DOHH2 (cell line): ENCODE measurements at regions not wholly inside any gene's neighbourhood (a gene's known extent, or its start where the extent isn't known, plus 50 kb on each side); places are given as distances from the start of the nearest gene placed in this dataset.

Experiments
- H3F3A ChIP-seq: fragments of 200-600 bp; sonication (generic), shearing (Covaris generic); 2 replicates; pipeline ENCODE4 v1.6.0; 2016; ENCODE audit warnings: antibody characterized with exemption, mild to moderate bottlenecking; ENCODE audit not compliant: control insufficient read depth, insufficient read depth
- H3K27ac ChIP-seq: fragments of 200-600 bp; sonication (generic); 2 replicates; pipeline ENCODE4 v1.5.1; 2014; ENCODE audit warnings: low read depth, mild to moderate bottlenecking, low read length, moderate library complexity
- H3K27me3 ChIP-seq: fragments of 200-600 bp; sonication (generic); 2 replicates; pipeline ENCODE4 v1.6.1; 2014; ENCODE audit warnings: mild to moderate bottlenecking, low read length, mixed read lengths; ENCODE audit not compliant: control insufficient read depth
- H3K36me3 ChIP-seq: fragments of 200-600 bp; sonication (generic); 2 replicates; pipeline ENCODE4 v1.6.1; 2014; ENCODE audit warnings: mild to moderate bottlenecking, low read length, moderate library complexity, mixed read lengths; ENCODE audit not compliant: control insufficient read depth
- H3K4me1 ChIP-seq: fragments of 200-600 bp; sonication (generic); 2 replicates; pipeline ENCODE4 v1.6.1; 2014; ENCODE audit warnings: mild to moderate bottlenecking, low read length, mixed read lengths; ENCODE audit not compliant: control insufficient read depth
- H3K4me2 ChIP-seq: fragments of 200-600 bp; sonication (generic); 2 replicates; pipeline ENCODE4 v1.6.0; 2014; ENCODE audit warnings: mild to moderate bottlenecking, low read length, moderate library complexity
- H3K4me3 ChIP-seq: fragments of 200-600 bp; sonication (generic); 2 replicates; pipeline ENCODE4 v1.5.1; 2014; ENCODE audit warnings: mild to moderate bottlenecking, low read length, mixed read lengths
- H3K79me2 ChIP-seq: fragments of 200-600 bp; sonication (generic); 2 replicates; pipeline ENCODE4 v1.6.1; 2014; ENCODE audit warnings: mild to moderate bottlenecking, low read length, mixed read lengths; ENCODE audit not compliant: control insufficient read depth
- H3K9me2 ChIP-seq: fragments of 200-600 bp; sonication (generic); replicated peaks from 2 replicates; pipeline ENCODE4 v1.6.1; 2014; ENCODE audit warnings: mild to moderate bottlenecking, low read length, mixed read lengths; ENCODE audit not compliant: control insufficient read depth
- H3K9me3 ChIP-seq: fragments of 200-600 bp; sonication (generic); 2 replicates; pipeline ENCODE4 v1.6.1; 2014; ENCODE audit warnings: antibody characterized with exemption, low read length, mixed read lengths; ENCODE audit not compliant: control insufficient read depth, insufficient read depth
- H4K20me1 ChIP-seq: fragments of 200-600 bp; sonication (generic); 2 replicates; pipeline ENCODE4 v1.6.0; 2014; ENCODE audit warnings: low read depth, mild to moderate bottlenecking, antibody characterized with exemption, low read length, moderate library complexity; ENCODE audit not compliant: control insufficient read depth, insufficient read depth
- EZH2phosphoT487 ChIP-seq: fragments of 200-600 bp; sonication (generic); IDR thresholded peaks from 2 replicates; pipeline ENCODE4 v1.6.1; 2017; ENCODE audit warnings: borderline replicate concordance, mild to moderate bottlenecking, antibody characterized with exemption, low read length, moderate library complexity, mixed read lengths
- TF ChIP-seq, protein P1 (sequence below): fragments of 200-600 bp; sonication (generic); IDR thresholded peaks from one replicate; pipeline ENCODE4 v1.5.1; 2014; ENCODE audit warnings: antibody characterized with exemption, mild to moderate bottlenecking, low read depth, low read length; ENCODE audit not compliant: poor library complexity, severe bottlenecking

- Histone ChIP-seq H3K4me3 (no peak overlapping the region), H3K27ac (no peak overlapping the region), H3F3A (no peaks in the 10 kb centered on the region), H4K20me1 (no peaks in the 10 kb centered on the region), H3K27me3 (no peaks in the 10 kb centered on the region), H3K79me2 (no peaks in the 10 kb centered on the region), H3K4me1 (no peaks in the 10 kb centered on the region), H3K9me2 (no peaks in the 10 kb centered on the region), H3K4me2 (no peak overlapping the region), H3K36me3 (no peaks in the 10 kb centered on the region), H3K9me3 (no peaks in the 10 kb centered on the region)
- TF ChIP-seq, protein P1, sequence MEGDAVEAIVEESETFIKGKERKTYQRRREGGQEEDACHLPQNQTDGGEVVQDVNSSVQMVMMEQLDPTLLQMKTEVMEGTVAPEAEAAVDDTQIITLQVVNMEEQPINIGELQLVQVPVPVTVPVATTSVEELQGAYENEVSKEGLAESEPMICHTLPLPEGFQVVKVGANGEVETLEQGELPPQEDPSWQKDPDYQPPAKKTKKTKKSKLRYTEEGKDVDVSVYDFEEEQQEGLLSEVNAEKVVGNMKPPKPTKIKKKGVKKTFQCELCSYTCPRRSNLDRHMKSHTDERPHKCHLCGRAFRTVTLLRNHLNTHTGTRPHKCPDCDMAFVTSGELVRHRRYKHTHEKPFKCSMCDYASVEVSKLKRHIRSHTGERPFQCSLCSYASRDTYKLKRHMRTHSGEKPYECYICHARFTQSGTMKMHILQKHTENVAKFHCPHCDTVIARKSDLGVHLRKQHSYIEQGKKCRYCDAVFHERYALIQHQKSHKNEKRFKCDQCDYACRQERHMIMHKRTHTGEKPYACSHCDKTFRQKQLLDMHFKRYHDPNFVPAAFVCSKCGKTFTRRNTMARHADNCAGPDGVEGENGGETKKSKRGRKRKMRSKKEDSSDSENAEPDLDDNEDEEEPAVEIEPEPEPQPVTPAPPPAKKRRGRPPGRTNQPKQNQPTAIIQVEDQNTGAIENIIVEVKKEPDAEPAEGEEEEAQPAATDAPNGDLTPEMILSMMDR = no peak
- TF ChIP-seq EZH2phosphoT487 = no peak
Measured at GRCh38 chr10:36573246-36573645, 552.2 kb upstream of the ANKRD30A start.

DNA sequence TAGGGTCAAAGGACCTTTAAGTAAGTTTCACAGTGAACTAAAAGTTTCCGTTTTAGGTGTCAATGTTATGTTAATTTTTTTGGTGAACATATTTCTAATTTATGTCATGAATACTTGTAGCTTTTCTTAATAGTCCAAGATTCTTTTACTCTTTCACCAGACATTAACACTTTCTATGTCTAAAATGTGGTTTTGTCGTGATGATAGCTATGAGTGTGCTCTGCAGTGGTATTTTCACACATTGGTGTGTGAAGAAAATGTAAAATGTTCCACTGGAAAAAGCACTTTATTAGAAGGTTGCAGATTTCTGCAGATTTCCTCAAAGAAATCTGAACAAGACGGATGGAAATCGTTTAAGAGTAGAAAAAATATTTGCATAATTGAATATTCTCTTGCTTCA is 561.0 kb upstream of the ANKRD30A start:
- H3K79me2 ChIP-seq = no peaks in the 10 kb centered on the region
- H3K36me3 ChIP-seq = no peaks in the 10 kb centered on the region
- TF ChIP-seq, protein P1 = no peak
- TF ChIP-seq EZH2phosphoT487 = no peak
- H4K20me1 ChIP-seq = no peaks in the 10 kb centered on the region
- no peaks in the 10 kb centered on the region for H3K9me2 ChIP-seq
- no peaks in the 10 kb centered on the region for H3K27me3 ChIP-seq
- no peak overlapping the region for H3K4me2 ChIP-seq
- no peak overlapping the region for H3K27ac ChIP-seq
- no peaks in the 10 kb centered on the region for H3K9me3 ChIP-seq
- H3K4me1 ChIP-seq = no peaks in the 10 kb centered on the region
- H3K4me3 ChIP-seq = no peak overlapping the region
- H3F3A ChIP-seq = no peaks in the 10 kb centered on the region

DNA sequence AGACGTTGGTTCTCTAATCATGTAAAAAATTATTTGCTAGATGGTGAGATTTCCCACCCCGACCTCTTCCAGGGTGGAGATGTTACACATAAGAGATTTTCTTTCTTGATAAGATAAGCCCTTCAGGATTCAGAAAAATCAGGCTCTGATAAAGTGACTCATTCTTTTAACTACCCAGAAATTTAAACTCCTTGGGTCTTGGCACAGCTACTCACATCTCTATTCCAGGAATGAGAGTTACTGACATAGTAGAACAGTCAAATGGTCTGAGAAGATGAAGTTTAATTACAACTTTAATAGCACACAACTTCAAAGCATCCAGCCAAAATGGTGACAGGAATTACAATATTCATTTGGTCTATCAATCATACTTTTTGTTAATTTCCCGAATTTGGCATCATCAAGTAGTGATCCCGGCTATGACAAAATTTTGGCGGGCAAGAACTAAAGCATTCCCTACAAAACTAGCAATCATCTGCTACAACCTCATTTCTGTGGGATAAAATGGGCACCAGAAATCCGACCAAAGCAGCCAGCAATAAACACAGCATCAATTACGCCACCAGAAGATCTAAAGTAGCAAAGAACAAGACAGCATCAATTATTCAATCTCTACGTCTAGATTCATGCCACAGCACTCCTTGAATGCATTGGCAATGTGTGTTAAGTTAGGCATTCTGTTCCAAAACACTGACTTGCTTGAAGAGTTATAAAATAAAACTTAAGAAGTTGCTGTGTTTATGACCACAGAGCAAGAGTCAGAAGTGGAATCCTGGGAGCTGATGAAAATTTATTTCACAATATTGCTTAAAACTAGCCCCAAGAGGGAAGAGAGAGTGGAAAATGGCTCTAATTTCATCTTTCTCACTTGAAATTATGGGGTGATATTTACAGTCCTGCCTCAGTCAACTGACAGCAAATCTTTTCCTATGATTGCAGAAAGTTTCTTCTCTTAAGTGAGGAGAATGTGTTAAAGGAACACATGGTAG is 565.7 kb upstream of the ANKRD30A start:
- H3K27ac ChIP-seq = no peak overlapping the region
- H4K20me1 ChIP-seq = no peaks in the 10 kb centered on the region
- no peaks in the 10 kb centered on the region for H3K36me3 ChIP-seq
- H3F3A ChIP-seq = no peaks in the 10 kb centered on the region
- H3K27me3 ChIP-seq = no peaks in the 10 kb centered on the region
- no peak overlapping the region for H3K4me2 ChIP-seq
- no peaks in the 10 kb centered on the region for H3K9me2 ChIP-seq
- no peaks in the 10 kb centered on the region for H3K79me2 ChIP-seq
- H3K4me1 ChIP-seq = no peaks in the 10 kb centered on the region
- H3K4me3 ChIP-seq = no peak overlapping the region
- TF ChIP-seq, protein P1 = no peak
- TF ChIP-seq EZH2phosphoT487 = no peak
- no peaks in the 10 kb centered on the region for H3K9me3 ChIP-seq
